ENCODE measurements at regions not wholly inside any gene's neighbourhood (a gene's known extent, or its start where the extent isn't known, plus 50 kb on each side); places are given as distances from the start of the nearest gene placed in this dataset.
"Not testable (repeated sequence)": the region's sequence is repeated elsewhere in the genome, so short reads cannot be mapped to it uniquely, and the experiment has no call there.

- Histone ChIP-seq H3K4me3 (ENCODE audit: low read length) (no peak overlapping the region), H3K9me3 (ENCODE audit: control insufficient read depth, low read length) (no peaks in the 10 kb centered on the region), H3K9ac (ENCODE audit: low read length) (no peak overlapping the region), H3K27me3 (replicated peaks; ENCODE audit: control insufficient read depth, insufficient read depth, low read length) (no peaks in the 10 kb centered on the region), H3K36me3 (ENCODE audit: control insufficient read depth, insufficient read depth, low read length, severe bottlenecking) (no peaks in the 10 kb centered on the region), H3K4me1 (ENCODE audit: control insufficient read depth, insufficient read depth, low read length) (peaks cover 17% of the 10 kb centered on the region)
- DNase-seq (ENCODE audit: low read depth) = no peak
Measured at GRCh38 chr10:62996925-62997324, 136.2 kb upstream of the NRBF2 start.

DNA sequence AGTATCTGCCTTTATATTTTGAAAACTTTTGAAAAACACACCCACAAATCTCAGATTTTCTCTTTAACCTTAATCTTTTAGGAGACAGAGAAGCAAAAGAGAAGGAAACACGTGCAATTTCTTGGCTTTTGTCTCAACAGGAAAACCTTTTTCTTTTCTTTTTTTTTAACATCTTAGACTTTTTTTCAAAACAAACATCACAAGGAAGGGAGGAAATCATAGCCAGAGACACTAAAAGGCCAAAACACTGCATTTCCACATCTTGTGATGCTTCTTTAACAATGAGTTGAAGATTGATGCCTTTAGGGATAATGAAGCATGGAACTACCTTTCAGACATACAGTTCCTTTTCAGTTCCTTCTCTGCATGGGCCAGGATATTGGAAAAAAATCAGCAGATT, 136.6 kb upstream of the NRBF2 start:
- no peak for DNase-seq (ENCODE audit: low read depth)
- H3K4me3 ChIP-seq (ENCODE audit: low read length) = no peak overlapping the region
- H3K27me3 ChIP-seq (replicated peaks; ENCODE audit: control insufficient read depth, insufficient read depth, low read length) = no peaks in the 10 kb centered on the region
- H3K9ac ChIP-seq (ENCODE audit: low read length) = no peak overlapping the region
- H3K4me1 ChIP-seq (ENCODE audit: control insufficient read depth, insufficient read depth, low read length) = peaks cover 19% of the 10 kb centered on the region
- no peaks in the 10 kb centered on the region for H3K9me3 ChIP-seq (ENCODE audit: control insufficient read depth, low read length)
- no peaks in the 10 kb centered on the region for H3K36me3 ChIP-seq (ENCODE audit: control insufficient read depth, insufficient read depth, low read length, severe bottlenecking)

- DNase-seq (ENCODE audit: low read depth) = no peak
- Histone ChIP-seq H3K4me1 (ENCODE audit: control insufficient read depth, insufficient read depth, low read length) (peaks cover 19% of the 10 kb centered on the region), H3K27me3 (replicated peaks; ENCODE audit: control insufficient read depth, insufficient read depth, low read length) (no peaks in the 10 kb centered on the region), H3K4me3 (ENCODE audit: low read length) (no peak overlapping the region), H3K36me3 (ENCODE audit: control insufficient read depth, insufficient read depth, low read length, severe bottlenecking) (no peaks in the 10 kb centered on the region), H3K9me3 (ENCODE audit: control insufficient read depth, low read length) (no peaks in the 10 kb centered on the region), H3K9ac (ENCODE audit: low read length) (no peak overlapping the region)
Measured at GRCh38 chr10:62993121-62993520, 140.0 kb upstream of the NRBF2 start.

- no peak overlapping the region for H3K9ac ChIP-seq (ENCODE audit: low read length)
- no peak for DNase-seq (ENCODE audit: low read depth)
- no peaks in the 10 kb centered on the region for H3K36me3 ChIP-seq (ENCODE audit: control insufficient read depth, insufficient read depth, low read length, severe bottlenecking)
- no peaks in the 10 kb centered on the region for H3K27me3 ChIP-seq (replicated peaks; ENCODE audit: control insufficient read depth, insufficient read depth, low read length)
- H3K4me1 ChIP-seq (ENCODE audit: control insufficient read depth, insufficient read depth, low read length) = peaks cover 19% of the 10 kb centered on the region
- no peaks in the 10 kb centered on the region for H3K9me3 ChIP-seq (ENCODE audit: control insufficient read depth, low read length)
- peak overlapping the region; percentile 62 for H3K4me3 ChIP-seq (ENCODE audit: low read length)
Measured at GRCh38 chr10:62992145-62992721, 140.9 kb upstream of the NRBF2 start.

GRCh38 chr10:62990126-62990525, 143.0 kb upstream of the NRBF2 start:
- Histone ChIP-seq H3K4me3 (ENCODE audit: low read length) (no peak overlapping the region), H3K36me3 (ENCODE audit: control insufficient read depth, insufficient read depth, low read length, severe bottlenecking) (no peaks in the 10 kb centered on the region), H3K9me3 (ENCODE audit: control insufficient read depth, low read length) (no peaks in the 10 kb centered on the region), H3K4me1 (ENCODE audit: control insufficient read depth, insufficient read depth, low read length) (peaks cover 13% of the 10 kb centered on the region), H3K9ac (ENCODE audit: low read length) (no peak overlapping the region), H3K27me3 (replicated peaks; ENCODE audit: control insufficient read depth, insufficient read depth, low read length) (no peaks in the 10 kb centered on the region)
- DNase-seq (ENCODE audit: low read depth) = no peak

DNA sequence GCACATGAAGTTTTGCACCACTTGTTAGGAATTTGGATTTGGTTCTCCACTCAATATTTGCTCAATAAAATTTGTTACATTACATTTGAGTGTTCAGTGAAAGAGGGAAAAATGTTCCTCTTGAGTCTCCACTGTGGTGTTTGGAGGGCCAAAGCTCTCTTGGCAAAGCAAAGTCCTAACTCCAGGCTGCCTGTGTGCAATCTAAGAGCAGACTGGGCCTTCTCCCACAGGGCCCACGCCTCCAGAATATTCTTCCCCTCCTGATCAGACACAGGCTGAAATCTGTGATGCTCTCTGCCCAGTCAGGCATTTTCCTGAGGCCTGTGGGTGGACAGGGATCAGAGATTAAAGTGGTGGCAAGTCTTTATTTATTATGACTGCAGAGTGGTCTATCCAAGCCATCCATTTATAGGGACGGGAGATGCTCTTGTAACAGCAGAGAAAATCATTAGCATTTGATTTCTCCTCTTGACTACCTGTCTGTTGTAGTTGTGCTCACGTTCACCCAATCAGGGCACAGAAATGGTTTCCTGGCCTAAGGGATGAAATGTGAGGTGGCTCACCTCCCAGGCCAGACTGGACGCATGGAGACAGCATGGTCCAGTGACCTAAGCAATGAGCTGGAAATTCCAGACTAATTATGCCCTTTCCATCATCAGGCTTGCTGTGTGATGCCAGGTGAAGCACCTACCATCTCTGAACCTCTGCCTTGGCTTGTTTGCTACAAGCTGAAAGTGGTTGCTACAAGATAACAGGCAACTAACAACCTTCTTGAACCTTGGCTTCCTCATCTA, 147.1 kb upstream of the NRBF2 start:
- Histone ChIP-seq H3K4me3 (ENCODE audit: low read length) (no peak overlapping the region), H3K4me1 (ENCODE audit: control insufficient read depth, insufficient read depth, low read length) (no peaks in the 10 kb centered on the region), H3K36me3 (ENCODE audit: control insufficient read depth, insufficient read depth, low read length, severe bottlenecking) (no peaks in the 10 kb centered on the region), H3K9me3 (ENCODE audit: control insufficient read depth, low read length) (no peaks in the 10 kb centered on the region), H3K27me3 (replicated peaks; ENCODE audit: control insufficient read depth, insufficient read depth, low read length) (no peaks in the 10 kb centered on the region), H3K9ac (ENCODE audit: low read length) (no peak overlapping the region)
- no peak for DNase-seq (ENCODE audit: low read depth)

DNA sequence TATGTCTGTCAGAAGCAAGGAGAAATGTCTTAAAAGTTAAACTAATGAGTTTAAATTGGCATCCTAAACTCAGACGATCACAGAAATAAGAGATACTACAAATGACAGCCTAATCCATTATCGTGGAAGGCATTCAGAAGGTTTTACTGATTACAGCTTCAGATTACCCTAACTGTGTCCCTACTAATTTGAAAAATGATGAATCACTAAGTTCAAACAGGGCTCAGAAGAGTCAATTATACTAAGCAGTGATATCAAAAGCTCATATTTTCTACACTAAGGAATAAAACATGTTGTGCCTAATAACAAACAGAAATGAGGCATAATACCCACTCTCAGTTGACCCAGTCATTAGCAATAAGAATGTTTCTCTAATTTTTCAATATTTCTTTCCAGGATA, 152.0 kb upstream of the NRBF2 start:
- H3K9me3 ChIP-seq (ENCODE audit: control insufficient read depth, low read length) = no peaks in the 10 kb centered on the region
- no peaks in the 10 kb centered on the region for H3K4me1 ChIP-seq (ENCODE audit: control insufficient read depth, insufficient read depth, low read length)
- H3K4me3 ChIP-seq (ENCODE audit: low read length) = no peak overlapping the region
- no peak for DNase-seq (ENCODE audit: low read depth)
- no peaks in the 10 kb centered on the region for H3K36me3 ChIP-seq (ENCODE audit: control insufficient read depth, insufficient read depth, low read length, severe bottlenecking)
- no peak overlapping the region for H3K9ac ChIP-seq (ENCODE audit: low read length)
- no peaks in the 10 kb centered on the region for H3K27me3 ChIP-seq (replicated peaks; ENCODE audit: control insufficient read depth, insufficient read depth, low read length)

DNA sequence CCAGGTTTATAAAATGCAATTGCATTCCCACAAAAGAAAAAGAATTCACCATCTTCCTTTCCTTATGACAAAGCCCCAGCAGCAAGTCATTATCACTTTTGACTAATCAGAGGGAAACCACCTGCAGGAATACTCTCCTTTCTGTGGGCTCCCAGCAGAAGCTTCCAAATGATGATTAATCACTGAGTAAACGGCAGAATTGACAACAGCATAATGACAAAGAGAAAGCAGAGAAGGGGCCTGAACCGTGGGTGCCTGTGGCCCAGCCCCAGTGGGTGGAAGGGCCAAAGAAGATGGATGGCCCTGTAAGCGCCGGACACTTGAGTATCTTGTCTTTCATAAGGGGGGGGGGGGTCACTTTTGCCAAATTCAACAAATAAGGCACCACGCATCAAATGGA, 152.4 kb upstream of the NRBF2 start:
- no peaks in the 10 kb centered on the region for H3K27me3 ChIP-seq (replicated peaks; ENCODE audit: control insufficient read depth, insufficient read depth, low read length)
- H3K36me3 ChIP-seq (ENCODE audit: control insufficient read depth, insufficient read depth, low read length, severe bottlenecking) = no peaks in the 10 kb centered on the region
- no peak for DNase-seq (ENCODE audit: low read depth)
- no peaks in the 10 kb centered on the region for H3K9me3 ChIP-seq (ENCODE audit: control insufficient read depth, low read length)
- H3K4me3 ChIP-seq (ENCODE audit: low read length) = no peak overlapping the region
- no peaks in the 10 kb centered on the region for H3K4me1 ChIP-seq (ENCODE audit: control insufficient read depth, insufficient read depth, low read length)
- no peak overlapping the region for H3K9ac ChIP-seq (ENCODE audit: low read length)

GRCh38 chr10:62979921-62980320, 153.2 kb upstream of the NRBF2 start:
- Histone ChIP-seq H3K36me3 (ENCODE audit: control insufficient read depth, insufficient read depth, low read length, severe bottlenecking) (no peaks in the 10 kb centered on the region), H3K27me3 (replicated peaks; ENCODE audit: control insufficient read depth, insufficient read depth, low read length) (no peaks in the 10 kb centered on the region), H3K9me3 (ENCODE audit: control insufficient read depth, low read length) (peaks cover 6% of the 10 kb centered on the region), H3K4me3 (ENCODE audit: low read length) (no peak overlapping the region), H3K9ac (ENCODE audit: low read length) (no peak overlapping the region), H3K4me1 (ENCODE audit: control insufficient read depth, insufficient read depth, low read length) (no peaks in the 10 kb centered on the region)
- DNase-seq (ENCODE audit: low read depth) = no peak

DNA sequence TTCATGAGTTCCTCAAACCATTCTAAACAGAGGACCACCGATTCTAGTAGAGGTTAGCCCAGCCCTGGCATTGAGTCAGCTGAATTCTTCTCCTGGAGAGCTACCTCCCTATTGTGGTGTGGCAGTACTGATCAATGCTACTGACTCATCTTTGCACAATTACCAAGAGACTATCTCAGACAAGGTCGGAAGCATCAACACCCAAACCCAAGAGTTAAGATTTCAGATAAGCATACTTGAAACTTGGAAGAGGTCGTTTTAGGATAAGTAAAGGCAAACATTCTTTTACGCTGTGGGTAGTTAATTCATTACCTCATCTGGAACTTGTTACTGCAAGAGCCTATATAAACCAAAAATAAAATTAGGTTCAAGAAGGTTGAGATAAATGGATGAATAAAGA, 154.6 kb upstream of the NRBF2 start:
- H3K9ac ChIP-seq (ENCODE audit: low read length) = no peak overlapping the region
- no peak overlapping the region for H3K4me3 ChIP-seq (ENCODE audit: low read length)
- no peaks in the 10 kb centered on the region for H3K36me3 ChIP-seq (ENCODE audit: control insufficient read depth, insufficient read depth, low read length, severe bottlenecking)
- H3K9me3 ChIP-seq (ENCODE audit: control insufficient read depth, low read length) = peaks cover 6% of the 10 kb centered on the region
- no peaks in the 10 kb centered on the region for H3K27me3 ChIP-seq (replicated peaks; ENCODE audit: control insufficient read depth, insufficient read depth, low read length)
- H3K4me1 ChIP-seq (ENCODE audit: control insufficient read depth, insufficient read depth, low read length) = no peaks in the 10 kb centered on the region
- DNase-seq (ENCODE audit: low read depth) = no peak

DNA sequence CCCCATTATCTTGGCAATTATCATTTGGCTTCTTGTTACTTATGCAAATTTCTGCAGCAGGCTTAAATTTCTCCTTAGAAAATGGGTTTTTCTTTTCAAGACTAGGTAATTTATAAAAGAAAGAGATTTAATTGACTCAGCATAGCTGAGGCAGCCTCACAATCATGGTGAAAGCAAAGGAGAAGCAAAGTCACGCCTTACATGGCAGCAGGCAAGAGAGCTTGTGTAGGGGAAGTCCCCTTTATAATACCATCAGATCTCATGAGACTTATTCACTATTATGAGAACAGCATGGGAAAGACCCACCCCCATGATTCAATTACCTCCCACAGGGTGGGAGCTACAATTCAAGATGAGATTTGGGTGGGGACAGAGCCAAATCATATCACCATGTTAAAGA, 158.3 kb upstream of the NRBF2 start:
- H3K9me3 ChIP-seq (ENCODE audit: control insufficient read depth, low read length); H3K4me3 ChIP-seq (ENCODE audit: low read length); H3K36me3 ChIP-seq (ENCODE audit: control insufficient read depth, insufficient read depth, low read length, severe bottlenecking); DNase-seq (ENCODE audit: low read depth); H3K4me1 ChIP-seq (ENCODE audit: control insufficient read depth, insufficient read depth, low read length); H3K27me3 ChIP-seq (replicated peaks; ENCODE audit: control insufficient read depth, insufficient read depth, low read length); H3K9ac ChIP-seq (ENCODE audit: low read length): not testable (repeated sequence)

- H3K9me3 ChIP-seq (ENCODE audit: control insufficient read depth, low read length) = peaks cover 6% of the 10 kb centered on the region
- peak; percentile 11 for DNase-seq (ENCODE audit: low read depth)
- H3K4me3 ChIP-seq (ENCODE audit: low read length) = no peak overlapping the region
- no peaks in the 10 kb centered on the region for H3K27me3 ChIP-seq (replicated peaks; ENCODE audit: control insufficient read depth, insufficient read depth, low read length)
- peaks cover 7% of the 10 kb centered on the region for H3K4me1 ChIP-seq (ENCODE audit: control insufficient read depth, insufficient read depth, low read length)
- no peaks in the 10 kb centered on the region for H3K36me3 ChIP-seq (ENCODE audit: control insufficient read depth, insufficient read depth, low read length, severe bottlenecking)
- H3K9ac ChIP-seq (ENCODE audit: low read length) = no peak overlapping the region
Measured at GRCh38 chr10:62972103-62972502, 155.9 kb upstream of the EGR2 start.

Data from adipocyte (in vitro differentiated cells).